ENCODE measurements at regions not wholly inside any gene's neighbourhood (a gene's known extent, or its start where the extent isn't known, plus 50 kb on each side); places are given as distances from the start of the nearest gene placed in this dataset.

- Mint-ChIP-seq H3K9me3 (peaks cover 5% of the 10 kb centered on the region), H3K27ac (no peak overlapping the region), H3K36me3 (ENCODE audit: low read depth) (no peaks in the 10 kb centered on the region), H3K27me3 (peaks cover 7% of the 10 kb centered on the region), H3K4me3 (no peak overlapping the region), H3K4me1 (no peaks in the 10 kb centered on the region)
- no peak for ATAC-seq (replicated peaks)
Observed at GRCh38 chr1:60573726-60574409, 500.3 kb upstream of the C1orf87 start.

- Mint-ChIP-seq H3K4me1 (no peaks in the 10 kb centered on the region), H3K36me3 (ENCODE audit: low read depth) (no peaks in the 10 kb centered on the region), H3K9me3 (peaks cover 5% of the 10 kb centered on the region), H3K4me3 (no peak overlapping the region), H3K27me3 (peaks cover 7% of the 10 kb centered on the region), H3K27ac (no peak overlapping the region)
- ATAC-seq (replicated peaks), result no peak
Observed at GRCh38 chr1:60573121-60573520, 499.6 kb upstream of the C1orf87 start.

GRCh38 chr1:60572378-60572777, 498.8 kb upstream of the C1orf87 start:
- ATAC-seq (replicated peaks), result no peak
- no peak overlapping the region for H3K27ac Mint-ChIP-seq
- H3K4me3 Mint-ChIP-seq, result no peak overlapping the region
- no peaks in the 10 kb centered on the region for H3K4me1 Mint-ChIP-seq
- no peaks in the 10 kb centered on the region for H3K36me3 Mint-ChIP-seq (ENCODE audit: low read depth)
- H3K27me3 Mint-ChIP-seq, result peaks cover 7% of the 10 kb centered on the region
- peaks cover 5% of the 10 kb centered on the region for H3K9me3 Mint-ChIP-seq

- Mint-ChIP-seq H3K9me3 (peaks cover 5% of the 10 kb centered on the region), H3K4me3 (no peak overlapping the region), H3K27ac (no peak overlapping the region), H3K27me3 (peaks cover 7% of the 10 kb centered on the region), H3K4me1 (no peaks in the 10 kb centered on the region), H3K36me3 (ENCODE audit: low read depth) (no peaks in the 10 kb centered on the region)
- no peak for ATAC-seq (replicated peaks)
Observed at GRCh38 chr1:60571811-60572210, 498.2 kb upstream of the C1orf87 start.

GRCh38 chr1:60569189-60569588, 495.6 kb upstream of the C1orf87 start:
- no peak for ATAC-seq (replicated peaks)
- Mint-ChIP-seq H3K27ac (no peak overlapping the region), H3K4me3 (no peak overlapping the region), H3K36me3 (ENCODE audit: low read depth) (no peaks in the 10 kb centered on the region), H3K27me3 (peaks cover 10% of the 10 kb centered on the region), H3K9me3 (peaks cover 5% of the 10 kb centered on the region), H3K4me1 (no peaks in the 10 kb centered on the region)

GRCh38 chr1:60567256-60567655, 493.7 kb upstream of the C1orf87 start:
- no peak overlapping the region for H3K27ac Mint-ChIP-seq
- no peak for ATAC-seq (replicated peaks)
- no peaks in the 10 kb centered on the region for H3K36me3 Mint-ChIP-seq (ENCODE audit: low read depth)
- peaks cover 10% of the 10 kb centered on the region for H3K27me3 Mint-ChIP-seq
- H3K9me3 Mint-ChIP-seq, result peaks cover 8% of the 10 kb centered on the region
- no peaks in the 10 kb centered on the region for H3K4me1 Mint-ChIP-seq
- no peak overlapping the region for H3K4me3 Mint-ChIP-seq

- Mint-ChIP-seq H3K4me3 (no peak overlapping the region), H3K9me3 (peaks cover 8% of the 10 kb centered on the region), H3K36me3 (ENCODE audit: low read depth) (no peaks in the 10 kb centered on the region), H3K27me3 (peaks cover 7% of the 10 kb centered on the region), H3K4me1 (no peaks in the 10 kb centered on the region), H3K27ac (no peak overlapping the region)
- no peak for ATAC-seq (replicated peaks)
Observed at GRCh38 chr1:60564916-60565750, 491.6 kb upstream of the C1orf87 start.

GRCh38 chr1:60563777-60564535, 490.4 kb upstream of the C1orf87 start:
- Mint-ChIP-seq H3K4me3 (no peak overlapping the region), H3K9me3 (peaks cover 7% of the 10 kb centered on the region), H3K36me3 (ENCODE audit: low read depth) (no peaks in the 10 kb centered on the region), H3K4me1 (no peaks in the 10 kb centered on the region), H3K27ac (no peak overlapping the region), H3K27me3 (peaks cover 7% of the 10 kb centered on the region)
- ATAC-seq (replicated peaks), result no peak

GRCh38 chr1:60562740-60563139, 489.2 kb upstream of the C1orf87 start:
- Mint-ChIP-seq H3K27ac (no peak overlapping the region), H3K27me3 (peaks cover 7% of the 10 kb centered on the region), H3K9me3 (peaks cover 7% of the 10 kb centered on the region), H3K4me1 (no peaks in the 10 kb centered on the region), H3K4me3 (no peak overlapping the region), H3K36me3 (ENCODE audit: low read depth) (no peaks in the 10 kb centered on the region)
- no peak for ATAC-seq (replicated peaks)

- H3K9me3 Mint-ChIP-seq, result peaks cover 7% of the 10 kb centered on the region
- H3K27me3 Mint-ChIP-seq, result peaks cover 4% of the 10 kb centered on the region
- ATAC-seq (replicated peaks), result no peak
- no peaks in the 10 kb centered on the region for H3K36me3 Mint-ChIP-seq (ENCODE audit: low read depth)
- H3K27ac Mint-ChIP-seq, result no peak overlapping the region
- no peak overlapping the region for H3K4me3 Mint-ChIP-seq
- H3K4me1 Mint-ChIP-seq, result no peaks in the 10 kb centered on the region
Observed at GRCh38 chr1:60560701-60561100, 487.1 kb upstream of the C1orf87 start.

- no peak overlapping the region for H3K27ac Mint-ChIP-seq
- no peak for ATAC-seq (replicated peaks)
- no peak overlapping the region for H3K4me3 Mint-ChIP-seq
- no peaks in the 10 kb centered on the region for H3K36me3 Mint-ChIP-seq (ENCODE audit: low read depth)
- peaks cover 6% of the 10 kb centered on the region for H3K9me3 Mint-ChIP-seq
- no peaks in the 10 kb centered on the region for H3K4me1 Mint-ChIP-seq
- H3K27me3 Mint-ChIP-seq, result peaks cover 4% of the 10 kb centered on the region
Observed at GRCh38 chr1:60558236-60558635, 484.7 kb upstream of the C1orf87 start.

GRCh38 chr1:60553730-60554129, 480.2 kb upstream of the C1orf87 start:
- no peak for ATAC-seq (replicated peaks)
- Mint-ChIP-seq H3K27me3 (no peaks in the 10 kb centered on the region), H3K27ac (no peak overlapping the region), H3K4me1 (no peaks in the 10 kb centered on the region), H3K4me3 (no peak overlapping the region), H3K9me3 (no peaks in the 10 kb centered on the region), H3K36me3 (ENCODE audit: low read depth) (no peaks in the 10 kb centered on the region)

- Mint-ChIP-seq H3K36me3 (ENCODE audit: low read depth) (no peaks in the 10 kb centered on the region), H3K4me3 (no peak overlapping the region), H3K4me1 (no peaks in the 10 kb centered on the region), H3K27me3 (no peaks in the 10 kb centered on the region), H3K9me3 (no peaks in the 10 kb centered on the region), H3K27ac (no peak overlapping the region)
- no peak for ATAC-seq (replicated peaks)
Observed at GRCh38 chr1:60547821-60548220, 474.3 kb upstream of the C1orf87 start.

GRCh38 chr1:60541831-60542532, 468.4 kb upstream of the C1orf87 start:
- no peak overlapping the region for H3K27ac Mint-ChIP-seq
- H3K9me3 Mint-ChIP-seq, result no peaks in the 10 kb centered on the region
- no peaks in the 10 kb centered on the region for H3K4me1 Mint-ChIP-seq
- no peaks in the 10 kb centered on the region for H3K27me3 Mint-ChIP-seq
- no peak overlapping the region for H3K4me3 Mint-ChIP-seq
- ATAC-seq (replicated peaks), result no peak
- H3K36me3 Mint-ChIP-seq (ENCODE audit: low read depth), result no peaks in the 10 kb centered on the region
